ENCODE measurements at regions not wholly inside any gene's neighbourhood (a gene's known extent, or its start where the extent isn't known, plus 50 kb on each side); places are given as distances from the start of the nearest gene placed in this dataset.

DNA sequence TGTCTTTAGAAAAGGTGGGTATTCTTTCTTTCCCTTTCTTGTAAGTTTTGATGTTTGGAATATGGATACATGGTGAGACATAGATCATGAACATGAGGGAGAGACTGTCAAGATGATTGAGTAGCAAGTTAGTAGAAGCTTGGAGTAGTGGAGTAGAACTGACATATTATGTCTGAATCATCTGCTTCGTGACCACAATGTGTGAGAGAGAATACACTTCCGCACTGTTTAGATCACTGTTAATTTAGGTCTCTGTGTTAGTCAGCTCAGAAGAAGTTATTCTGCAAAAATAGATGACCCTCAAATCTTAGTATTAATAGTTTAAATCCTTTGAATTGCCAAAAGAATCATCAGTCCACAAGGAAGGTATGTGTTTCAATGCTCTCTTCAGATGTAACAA is 151.0 kb downstream of the OXSM start:
- no peak overlapping the region for H3K4me2 ChIP-seq
- no peaks in the 10 kb centered on the region for H3F3A ChIP-seq (replicated peaks; ENCODE audit: insufficient read depth)
- TF ChIP-seq RXRA (IDR thresholded peaks at IDR 0.05; ENCODE audit: borderline replicate concordance, low read depth): no peak
- TF ChIP-seq GATA2 (CRISPR knock-in tag; IDR thresholded peaks at IDR 0.05): no peak
- TF ChIP-seq, protein P1, sequence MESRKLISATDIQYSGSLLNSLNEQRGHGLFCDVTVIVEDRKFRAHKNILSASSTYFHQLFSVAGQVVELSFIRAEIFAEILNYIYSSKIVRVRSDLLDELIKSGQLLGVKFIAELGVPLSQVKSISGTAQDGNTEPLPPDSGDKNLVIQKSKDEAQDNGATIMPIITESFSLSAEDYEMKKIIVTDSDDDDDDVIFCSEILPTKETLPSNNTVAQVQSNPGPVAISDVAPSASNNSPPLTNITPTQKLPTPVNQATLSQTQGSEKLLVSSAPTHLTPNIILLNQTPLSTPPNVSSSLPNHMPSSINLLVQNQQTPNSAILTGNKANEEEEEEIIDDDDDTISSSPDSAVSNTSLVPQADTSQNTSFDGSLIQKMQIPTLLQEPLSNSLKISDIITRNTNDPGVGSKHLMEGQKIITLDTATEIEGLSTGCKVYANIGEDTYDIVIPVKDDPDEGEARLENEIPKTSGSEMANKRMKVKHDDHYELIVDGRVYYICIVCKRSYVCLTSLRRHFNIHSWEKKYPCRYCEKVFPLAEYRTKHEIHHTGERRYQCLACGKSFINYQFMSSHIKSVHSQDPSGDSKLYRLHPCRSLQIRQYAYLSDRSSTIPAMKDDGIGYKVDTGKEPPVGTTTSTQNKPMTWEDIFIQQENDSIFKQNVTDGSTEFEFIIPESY (IDR thresholded peaks at IDR 0.05; ENCODE audit: borderline replicate concordance, low read depth): no peak
- no peak for TF ChIP-seq TAF1 (IDR thresholded peaks at IDR 0.05; ENCODE audit: borderline replicate concordance, low read depth, low read length)
- TF ChIP-seq, protein P2, sequence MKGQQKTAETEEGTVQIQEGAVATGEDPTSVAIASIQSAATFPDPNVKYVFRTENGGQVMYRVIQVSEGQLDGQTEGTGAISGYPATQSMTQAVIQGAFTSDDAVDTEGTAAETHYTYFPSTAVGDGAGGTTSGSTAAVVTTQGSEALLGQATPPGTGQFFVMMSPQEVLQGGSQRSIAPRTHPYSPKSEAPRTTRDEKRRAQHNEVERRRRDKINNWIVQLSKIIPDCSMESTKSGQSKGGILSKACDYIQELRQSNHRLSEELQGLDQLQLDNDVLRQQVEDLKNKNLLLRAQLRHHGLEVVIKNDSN (IDR thresholded peaks at IDR 0.05; ENCODE audit: borderline replicate concordance, low read depth): no peak
- TF ChIP-seq, protein P3, sequence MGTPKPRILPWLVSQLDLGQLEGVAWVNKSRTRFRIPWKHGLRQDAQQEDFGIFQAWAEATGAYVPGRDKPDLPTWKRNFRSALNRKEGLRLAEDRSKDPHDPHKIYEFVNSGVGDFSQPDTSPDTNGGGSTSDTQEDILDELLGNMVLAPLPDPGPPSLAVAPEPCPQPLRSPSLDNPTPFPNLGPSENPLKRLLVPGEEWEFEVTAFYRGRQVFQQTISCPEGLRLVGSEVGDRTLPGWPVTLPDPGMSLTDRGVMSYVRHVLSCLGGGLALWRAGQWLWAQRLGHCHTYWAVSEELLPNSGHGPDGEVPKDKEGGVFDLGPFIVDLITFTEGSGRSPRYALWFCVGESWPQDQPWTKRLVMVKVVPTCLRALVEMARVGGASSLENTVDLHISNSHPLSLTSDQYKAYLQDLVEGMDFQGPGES (IDR thresholded peaks at IDR 0.05; ENCODE audit: low read depth, low read length): no peak
- no peak for TF ChIP-seq SIN3A (IDR thresholded peaks at IDR 0.05; ENCODE audit: borderline replicate concordance, low read depth, low read length)
- TF ChIP-seq CHD2 (IDR thresholded peaks at IDR 0.05; ENCODE audit: low read length, partially characterized antibody): no peak
- TF ChIP-seq MXI1 (IDR thresholded peaks at IDR 0.05; ENCODE audit: low read depth, low read length): no peak
- TF ChIP-seq FOXM1 (IDR thresholded peaks at IDR 0.05; ENCODE audit: low read depth): no peak
- TF ChIP-seq, protein P4, sequence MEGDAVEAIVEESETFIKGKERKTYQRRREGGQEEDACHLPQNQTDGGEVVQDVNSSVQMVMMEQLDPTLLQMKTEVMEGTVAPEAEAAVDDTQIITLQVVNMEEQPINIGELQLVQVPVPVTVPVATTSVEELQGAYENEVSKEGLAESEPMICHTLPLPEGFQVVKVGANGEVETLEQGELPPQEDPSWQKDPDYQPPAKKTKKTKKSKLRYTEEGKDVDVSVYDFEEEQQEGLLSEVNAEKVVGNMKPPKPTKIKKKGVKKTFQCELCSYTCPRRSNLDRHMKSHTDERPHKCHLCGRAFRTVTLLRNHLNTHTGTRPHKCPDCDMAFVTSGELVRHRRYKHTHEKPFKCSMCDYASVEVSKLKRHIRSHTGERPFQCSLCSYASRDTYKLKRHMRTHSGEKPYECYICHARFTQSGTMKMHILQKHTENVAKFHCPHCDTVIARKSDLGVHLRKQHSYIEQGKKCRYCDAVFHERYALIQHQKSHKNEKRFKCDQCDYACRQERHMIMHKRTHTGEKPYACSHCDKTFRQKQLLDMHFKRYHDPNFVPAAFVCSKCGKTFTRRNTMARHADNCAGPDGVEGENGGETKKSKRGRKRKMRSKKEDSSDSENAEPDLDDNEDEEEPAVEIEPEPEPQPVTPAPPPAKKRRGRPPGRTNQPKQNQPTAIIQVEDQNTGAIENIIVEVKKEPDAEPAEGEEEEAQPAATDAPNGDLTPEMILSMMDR (IDR thresholded peaks at IDR 0.05): no peak
- TF ChIP-seq POLR2AphosphoS5 (IDR thresholded peaks at IDR 0.05; ENCODE audit: low read depth, low read length): no peak
- no peak for TF ChIP-seq RFX5 (IDR thresholded peaks at IDR 0.05; ENCODE audit: low read length)
- no peak for TF ChIP-seq JUND (IDR thresholded peaks at IDR 0.05)
- TF ChIP-seq SMC3 (IDR thresholded peaks at IDR 0.05; ENCODE audit: low read depth, low read length): no peak
- TF ChIP-seq TEAD4 (IDR thresholded peaks at IDR 0.05; ENCODE audit: borderline replicate concordance, insufficient read depth): no peak
- no peak for TF ChIP-seq NRF1 (IDR thresholded peaks at IDR 0.05; ENCODE audit: low read depth, low read length)
- no peak for TF ChIP-seq TCF12 (IDR thresholded peaks at IDR 0.05)
- WGBS (ENCODE audit: low lambda C conversion rate): 39% methylated on average over 2 of the region's 2 CpGs
- no peaks in the 10 kb centered on the region for H3K27me3 ChIP-seq (ENCODE audit: insufficient read depth)
- no peak overlapping the region for H3K27ac ChIP-seq (ENCODE audit: low read depth in 2 of 2, low read length in 1 of 2)
- CTCF ChIA-PET: no interaction called here
- H3K4me1 ChIP-seq (ENCODE audit: control insufficient read depth in 1 of 2, insufficient read depth in 2 of 2, low read depth in 1 of 2, low read length in 1 of 2): no peaks in the 10 kb centered on the region
- H4K20me1 ChIP-seq (ENCODE audit: insufficient read depth): no peaks in the 10 kb centered on the region
- H3K36me3 ChIP-seq (replicated peaks in 1 of 2; ENCODE audit: control insufficient read depth in 1 of 2, insufficient read depth in 2 of 2, low read length in 1 of 2): no peaks in the 10 kb centered on the region
- H3K9ac ChIP-seq: no peak overlapping the region
- no peak overlapping the region for H3K4me3 ChIP-seq (ENCODE audit: low read depth in 2 of 2, low read length in 1 of 2)
- no peak overlapping the region for H2AFZ ChIP-seq (ENCODE audit: low read depth)
- no peaks in the 10 kb centered on the region for H3K79me2 ChIP-seq (ENCODE audit: insufficient read depth)
- no peak for DNase-seq
- H3K9me3 ChIP-seq: no peaks in the 10 kb centered on the region
- POLR2A ChIA-PET: no interaction called here
- no peaks in the 10 kb centered on the region for H3K9me2 ChIP-seq

Data from SK-N-SH (cell line).